ENCODE measurements at regions not wholly inside any gene's neighbourhood (a gene's known extent, or its start where the extent isn't known, plus 50 kb on each side); places are given as distances from the start of the nearest gene placed in this dataset.

- intact Hi-C loops (cut with micrococcal nuclease), result no loop called here
- ATAC-seq, result no peak
- ChIA-PET RAD21 (ENCODE audit: low non-redundant PET in 1 of 2, low total read pairs in 2 of 2, uncharacterized antibody in 2 of 2, unreplicated experiment in 2 of 2) (no interaction called here), POLR2A (no interaction called here), CTCF (no interaction called here)
- no peaks in the 10 kb centered on the region for H4K20me1 ChIP-seq (ENCODE audit: insufficient read depth)
- no peak overlapping the region for H3K9ac ChIP-seq (ENCODE audit: low read length)
- BruUV-seq (replicated peaks), result no TSS peak
- H3K36me3 ChIP-seq (ENCODE audit: control insufficient read depth in 1 of 2, insufficient read depth in 2 of 2, low read length in 2 of 2), result no peaks in the 10 kb centered on the region
- no peaks in the 10 kb centered on the region for H3K79me2 ChIP-seq (ENCODE audit: insufficient read depth, low read length)
- H3K27ac ChIP-seq (ENCODE audit: low read depth, low read length), result no peak overlapping the region
- H3K4me1 ChIP-seq (ENCODE audit: control insufficient read depth in 1 of 2, insufficient read depth in 2 of 2, low read length in 2 of 2), result no peaks in the 10 kb centered on the region
- DNase-seq (ENCODE audit: low read depth, low spot score), result no peak
- no peak overlapping the region for H2AFZ ChIP-seq (ENCODE audit: low read depth, low read length, poor library complexity, severe bottlenecking)
- H3K4me2 ChIP-seq (ENCODE audit: low read length), result no peak overlapping the region
- H3K9me3 ChIP-seq (ENCODE audit: control insufficient read depth in 1 of 2, insufficient read depth in 1 of 2, low read depth in 1 of 2, low read length in 2 of 2), result peaks cover 10 to 31% of the 10 kb centered on the region in 2 experiments; a peak in 2 of 4 replicates
- H3K9me2 ChIP-seq (ENCODE audit: insufficient read depth), result no peaks in the 10 kb centered on the region
- no peak for TF ChIP-seq RAD21 (IDR thresholded peaks at IDR 0.05; ENCODE audit: low read depth)
- no peak for TF ChIP-seq ATF3 (IDR thresholded peaks at IDR 0.05)
- no peak for TF ChIP-seq POLR2A (IDR thresholded peaks at IDR 0.05; ENCODE audit: borderline replicate concordance, extremely low read depth, insufficient read depth, insufficient read length)
- no peak for TF ChIP-seq FOSL1 (IDR thresholded peaks at IDR 0.05; ENCODE audit: low read depth)
- no peak for TF ChIP-seq ZFX (IDR thresholded peaks at IDR 0.05)
- no peak for TF ChIP-seq CEBPB (IDR thresholded peaks at IDR 0.05; ENCODE audit: low read depth)
- no peak for TF ChIP-seq REST (IDR thresholded peaks at IDR 0.05; ENCODE audit: low read depth)
- no peak for TF ChIP-seq ZNF274 (IDR thresholded peaks at IDR 0.05; ENCODE audit: low read depth, low read length)
- no peaks in the 10 kb centered on the region for H3K27me3 ChIP-seq (ENCODE audit: insufficient read depth, low read length)
- H3K4me3 ChIP-seq (replicated peaks in 1 of 2; ENCODE audit: low read depth in 1 of 2, low read length in 2 of 2), result no peak overlapping the region
Measured at GRCh38 chr10:9621216-9621615, 1396.5 kb upstream of the CELF2 start.

Data from HCT116 (cell line).